ENCODE measurements at regions not wholly inside any gene's neighbourhood (a gene's known extent, or its start where the extent isn't known, plus 50 kb on each side); places are given as distances from the start of the nearest gene placed in this dataset.

DNA sequence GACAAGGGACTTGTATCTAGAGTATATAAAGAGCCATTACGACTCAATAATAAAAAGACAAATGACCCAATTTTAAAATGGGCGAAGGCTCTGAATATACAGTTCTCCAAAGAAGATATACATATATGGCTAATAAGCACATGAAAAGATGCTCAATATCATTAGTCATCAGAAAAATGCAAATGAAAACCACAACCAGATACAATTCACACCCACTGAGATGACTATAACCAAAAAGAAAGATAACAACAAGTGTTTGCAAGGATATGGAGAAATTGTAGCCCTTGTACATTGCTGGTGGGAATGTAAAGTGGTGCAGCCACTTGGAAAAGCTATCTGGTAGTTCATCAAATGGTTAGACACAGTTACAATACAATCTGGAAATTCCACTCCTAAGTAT, 96.3 kb downstream of the TRIM29 start:
- no peak overlapping the region for H3K4me3 ChIP-seq (ENCODE audit: low read length)
- CTCF ChIA-PET: no interaction called here
- no peaks in the 10 kb centered on the region for H3K36me3 ChIP-seq (ENCODE audit: insufficient read depth, low read length)

DNA sequence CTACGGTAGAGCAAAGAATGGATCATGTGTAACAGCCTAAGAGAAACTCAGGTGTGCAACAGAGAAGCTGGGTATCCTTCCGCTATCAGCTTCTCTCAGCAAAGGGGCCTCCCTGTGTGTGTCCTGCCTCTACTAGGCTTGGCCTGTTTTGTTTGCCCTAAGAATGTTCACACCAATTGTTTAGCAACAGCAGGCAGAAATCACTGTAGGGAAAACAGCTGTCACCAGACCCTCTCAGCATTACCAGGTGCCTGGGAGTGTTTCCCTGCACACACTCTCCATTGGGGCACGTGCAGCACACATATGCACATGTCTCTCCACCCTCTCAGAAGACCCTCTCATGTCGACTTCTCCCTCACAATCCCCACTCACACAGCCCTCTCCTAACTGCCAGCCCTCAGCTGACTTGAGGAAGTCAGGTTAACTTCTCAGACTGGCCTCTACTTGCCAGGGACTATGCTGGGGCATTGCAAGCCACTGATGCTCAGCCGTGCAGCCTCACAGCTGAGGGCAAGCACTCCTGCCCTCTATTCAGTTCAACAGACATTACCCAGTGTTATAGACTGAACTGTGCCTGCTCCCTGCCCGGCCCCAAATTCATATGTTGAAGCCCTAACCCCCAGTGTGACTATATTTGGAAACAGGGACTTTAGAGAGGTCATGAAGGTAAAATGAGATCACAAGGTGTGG, 97.6 kb downstream of the TRIM29 start:
- H3K36me3 Mint-ChIP-seq (ENCODE audit: low read depth): no peaks in the 10 kb centered on the region
- ChIA-PET CTCF (no interaction called here), POLR2A (no interaction called here)

More for the DNA sequence above, 96.3 kb downstream of the TRIM29 start:
- no peak for DNase-seq
- no peaks in the 10 kb centered on the region for H3K4me1 Mint-ChIP-seq (ENCODE audit: low read depth)
- peaks cover 31% of the 10 kb centered on the region for H3K27me3 Mint-ChIP-seq
- H3K36me3 Mint-ChIP-seq (ENCODE audit: low read depth): no peaks in the 10 kb centered on the region
- H3K4me1 ChIP-seq (ENCODE audit: insufficient read depth, low read length): no peaks in the 10 kb centered on the region
- H3K27ac Mint-ChIP-seq: no peak overlapping the region
- H3K9me3 Mint-ChIP-seq: peaks cover 4% of the 10 kb centered on the region
- H3K27ac ChIP-seq (ENCODE audit: low read depth in 1 of 2, low read length in 2 of 2): no peak overlapping the region
- H3K27me3 ChIP-seq (ENCODE audit: control insufficient read depth in 1 of 2, insufficient read depth in 2 of 2, low read length in 2 of 2): peaks cover 0 to 7% of the 10 kb centered on the region in 2 experiments
- TF ChIP-seq, protein P1, sequence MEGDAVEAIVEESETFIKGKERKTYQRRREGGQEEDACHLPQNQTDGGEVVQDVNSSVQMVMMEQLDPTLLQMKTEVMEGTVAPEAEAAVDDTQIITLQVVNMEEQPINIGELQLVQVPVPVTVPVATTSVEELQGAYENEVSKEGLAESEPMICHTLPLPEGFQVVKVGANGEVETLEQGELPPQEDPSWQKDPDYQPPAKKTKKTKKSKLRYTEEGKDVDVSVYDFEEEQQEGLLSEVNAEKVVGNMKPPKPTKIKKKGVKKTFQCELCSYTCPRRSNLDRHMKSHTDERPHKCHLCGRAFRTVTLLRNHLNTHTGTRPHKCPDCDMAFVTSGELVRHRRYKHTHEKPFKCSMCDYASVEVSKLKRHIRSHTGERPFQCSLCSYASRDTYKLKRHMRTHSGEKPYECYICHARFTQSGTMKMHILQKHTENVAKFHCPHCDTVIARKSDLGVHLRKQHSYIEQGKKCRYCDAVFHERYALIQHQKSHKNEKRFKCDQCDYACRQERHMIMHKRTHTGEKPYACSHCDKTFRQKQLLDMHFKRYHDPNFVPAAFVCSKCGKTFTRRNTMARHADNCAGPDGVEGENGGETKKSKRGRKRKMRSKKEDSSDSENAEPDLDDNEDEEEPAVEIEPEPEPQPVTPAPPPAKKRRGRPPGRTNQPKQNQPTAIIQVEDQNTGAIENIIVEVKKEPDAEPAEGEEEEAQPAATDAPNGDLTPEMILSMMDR (IDR thresholded peaks at IDR 0.05): no peak
- ATAC-seq (ENCODE audit: poor library complexity): no peak
- H3K4me3 Mint-ChIP-seq: no peak overlapping the region
- POLR2A ChIA-PET: no interaction called here
- peaks cover 4 to 5% of the 10 kb centered on the region in 2 experiments for H3K9me3 ChIP-seq (ENCODE audit: control insufficient read depth in 1 of 2, insufficient read depth in 1 of 2, low read length in 2 of 2)
- intact Hi-C loops (cut with DNase I, micrococcal nuclease): no loop called here

DNA sequence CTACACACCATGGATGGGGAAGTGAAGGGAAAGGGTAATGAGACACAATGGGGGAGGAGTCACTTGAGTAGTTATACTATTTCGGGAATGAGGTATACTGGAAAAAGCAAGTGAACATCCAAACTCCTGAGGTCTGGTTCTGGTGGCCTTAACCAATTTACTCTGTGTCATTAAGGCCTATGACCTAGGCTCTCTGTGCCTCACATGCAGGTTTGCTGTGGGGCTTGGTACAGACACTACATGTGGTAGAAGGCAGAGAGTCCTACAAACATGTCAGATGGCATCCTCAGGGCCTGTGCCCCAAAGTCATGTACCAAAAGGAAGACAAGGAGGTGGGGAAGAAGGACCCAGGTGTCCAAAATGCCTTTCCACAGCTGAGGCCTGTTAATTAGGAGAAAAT, 98.9 kb downstream of the TRIM29 start:
- intact Hi-C loops (cut with DNase I, micrococcal nuclease): no loop called here
- no peak for ATAC-seq (ENCODE audit: poor library complexity)
- TF ChIP-seq, protein P1 (IDR thresholded peaks at IDR 0.05): no peak
- Mint-ChIP-seq H3K9me3 (no peaks in the 10 kb centered on the region), H3K27me3 (peaks cover 28% of the 10 kb centered on the region), H3K4me3 (no peak overlapping the region), H3K4me1 (ENCODE audit: low read depth) (no peaks in the 10 kb centered on the region), H3K27ac (no peak overlapping the region), H3K36me3 (ENCODE audit: low read depth) (no peaks in the 10 kb centered on the region)
- ChIA-PET CTCF (no interaction called here), POLR2A (no interaction called here)
- H3K36me3 ChIP-seq (ENCODE audit: insufficient read depth, low read length): no peaks in the 10 kb centered on the region
- DNase-seq: no peak
- no peak overlapping the region for H3K4me3 ChIP-seq (ENCODE audit: low read length)
- no peaks in the 10 kb centered on the region for H3K4me1 ChIP-seq (ENCODE audit: insufficient read depth, low read length)
- H3K9me3 ChIP-seq (ENCODE audit: control insufficient read depth in 1 of 2, insufficient read depth in 1 of 2, low read length in 2 of 2): peaks cover 0 to 11% of the 10 kb centered on the region in 2 experiments
- peaks cover 0 to 3% of the 10 kb centered on the region in 2 experiments for H3K27me3 ChIP-seq (ENCODE audit: control insufficient read depth in 1 of 2, insufficient read depth in 2 of 2, low read length in 2 of 2)
- no peak overlapping the region for H3K27ac ChIP-seq (ENCODE audit: low read depth in 1 of 2, low read length in 2 of 2)

More for the DNA sequence above, 97.6 kb downstream of the TRIM29 start:
- Mint-ChIP-seq H3K9me3 (peaks cover 3% of the 10 kb centered on the region), H3K27ac (no peak overlapping the region), H3K4me3 (no peak overlapping the region), H3K27me3 (peaks cover 31% of the 10 kb centered on the region), H3K4me1 (ENCODE audit: low read depth) (no peaks in the 10 kb centered on the region)
- no peak for ATAC-seq (ENCODE audit: poor library complexity)
- H3K27ac ChIP-seq (ENCODE audit: low read depth in 1 of 2, low read length in 2 of 2): no peak overlapping the region
- intact Hi-C loops (cut with DNase I, micrococcal nuclease): no loop called here
- H3K36me3 ChIP-seq (ENCODE audit: insufficient read depth, low read length): no peaks in the 10 kb centered on the region
- H3K4me3 ChIP-seq (ENCODE audit: low read length): no peak overlapping the region
- DNase-seq: no peak
- peaks cover 0 to 5% of the 10 kb centered on the region in 2 experiments for H3K27me3 ChIP-seq (ENCODE audit: control insufficient read depth in 1 of 2, insufficient read depth in 2 of 2, low read length in 2 of 2)
- H3K9me3 ChIP-seq (ENCODE audit: control insufficient read depth in 1 of 2, insufficient read depth in 1 of 2, low read length in 2 of 2): peaks cover 0 to 11% of the 10 kb centered on the region in 2 experiments
- no peaks in the 10 kb centered on the region for H3K4me1 ChIP-seq (ENCODE audit: insufficient read depth, low read length)
- TF ChIP-seq, protein P1 (IDR thresholded peaks at IDR 0.05): no peak
